Bronchial epithelial cell (primary cell): ENCODE measurements at regions not wholly inside any gene's neighbourhood (a gene's known extent, or its start where the extent isn't known, plus 50 kb on each side); places are given as distances from the start of the nearest gene placed in this dataset.
"Not testable (repeated sequence)": the region's sequence is repeated elsewhere in the genome, so short reads cannot be mapped to it uniquely, and the experiment has no call there.

ENCODE experiments used
- DNase-seq: peaks from one replicate; pipeline ENCODE4 v3.0.0-alpha.2; 2010; ENCODE audit warnings: low read depth
- FAIRE-seq: peaks from 2 replicates; lab custom pipeline; 2011; peaks lifted over from hg19 to GRCh38; lab: Jason Lieb, UNC
- H3K27me3 ChIP-seq: 2 replicates; pipeline ENCODE4 v1.5.1; 2011; ENCODE audit warnings: low read length; ENCODE audit not compliant: control insufficient read depth, insufficient read depth
- H3K36me3 ChIP-seq: 2 replicates; pipeline ENCODE4 v1.5.1; 2011; ENCODE audit warnings: low read length; ENCODE audit not compliant: control insufficient read depth, insufficient read depth
- H3K4me3 ChIP-seq: 2 replicates; pipeline ENCODE4 v1.5.1; 2011; ENCODE audit warnings: mild to moderate bottlenecking, low read depth, low read length, control low read depth
- TF ChIP-seq, protein P1 (sequence below): IDR thresholded peaks from 2 replicates; pipeline ENCODE4 v1.5.1; 2011; ENCODE audit warnings: mild to moderate bottlenecking, moderate library complexity, low read length, control low read depth, inconsistent platforms; ENCODE audit not compliant: insufficient read depth, severe bottlenecking

DNA sequence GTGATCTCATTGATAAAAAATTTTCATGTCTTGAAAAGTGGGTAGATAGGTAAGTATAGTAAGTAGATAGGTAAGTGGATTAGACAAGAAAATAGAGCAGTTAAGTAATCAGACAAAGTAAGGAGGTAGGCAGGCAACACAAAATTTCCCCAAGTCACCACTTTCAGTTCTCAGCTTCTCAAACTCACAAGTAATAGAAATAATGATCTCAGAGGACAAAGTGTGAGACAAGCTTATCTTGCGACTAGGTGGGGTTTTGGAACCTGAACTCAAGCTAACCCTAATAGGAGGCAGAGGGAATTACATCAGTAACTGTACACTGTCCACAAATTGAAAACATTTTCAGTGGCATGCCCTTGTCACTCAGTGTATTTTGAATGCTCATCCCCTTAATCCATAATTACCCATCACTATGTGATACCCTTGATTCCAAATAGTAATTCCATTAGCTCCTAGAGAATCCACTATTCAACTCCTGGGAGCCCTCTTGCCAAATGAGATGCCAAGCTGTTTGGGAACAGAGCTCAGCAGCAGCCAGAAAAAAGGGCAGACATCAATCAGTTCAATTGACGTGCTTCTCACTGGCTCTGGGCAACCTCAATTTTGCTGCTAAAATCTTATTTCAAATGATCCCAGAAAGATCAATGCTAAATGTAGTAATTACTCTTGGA, 703.2 kb downstream of the XPNPEP1 start:
- TF ChIP-seq, protein P1, sequence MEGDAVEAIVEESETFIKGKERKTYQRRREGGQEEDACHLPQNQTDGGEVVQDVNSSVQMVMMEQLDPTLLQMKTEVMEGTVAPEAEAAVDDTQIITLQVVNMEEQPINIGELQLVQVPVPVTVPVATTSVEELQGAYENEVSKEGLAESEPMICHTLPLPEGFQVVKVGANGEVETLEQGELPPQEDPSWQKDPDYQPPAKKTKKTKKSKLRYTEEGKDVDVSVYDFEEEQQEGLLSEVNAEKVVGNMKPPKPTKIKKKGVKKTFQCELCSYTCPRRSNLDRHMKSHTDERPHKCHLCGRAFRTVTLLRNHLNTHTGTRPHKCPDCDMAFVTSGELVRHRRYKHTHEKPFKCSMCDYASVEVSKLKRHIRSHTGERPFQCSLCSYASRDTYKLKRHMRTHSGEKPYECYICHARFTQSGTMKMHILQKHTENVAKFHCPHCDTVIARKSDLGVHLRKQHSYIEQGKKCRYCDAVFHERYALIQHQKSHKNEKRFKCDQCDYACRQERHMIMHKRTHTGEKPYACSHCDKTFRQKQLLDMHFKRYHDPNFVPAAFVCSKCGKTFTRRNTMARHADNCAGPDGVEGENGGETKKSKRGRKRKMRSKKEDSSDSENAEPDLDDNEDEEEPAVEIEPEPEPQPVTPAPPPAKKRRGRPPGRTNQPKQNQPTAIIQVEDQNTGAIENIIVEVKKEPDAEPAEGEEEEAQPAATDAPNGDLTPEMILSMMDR = no peak
- Histone ChIP-seq H3K36me3 (no peaks in the 10 kb centered on the region), H3K27me3 (no peaks in the 10 kb centered on the region), H3K4me3 (no peak overlapping the region)
- no peak for DNase-seq
- FAIRE-seq = no peak

DNA sequence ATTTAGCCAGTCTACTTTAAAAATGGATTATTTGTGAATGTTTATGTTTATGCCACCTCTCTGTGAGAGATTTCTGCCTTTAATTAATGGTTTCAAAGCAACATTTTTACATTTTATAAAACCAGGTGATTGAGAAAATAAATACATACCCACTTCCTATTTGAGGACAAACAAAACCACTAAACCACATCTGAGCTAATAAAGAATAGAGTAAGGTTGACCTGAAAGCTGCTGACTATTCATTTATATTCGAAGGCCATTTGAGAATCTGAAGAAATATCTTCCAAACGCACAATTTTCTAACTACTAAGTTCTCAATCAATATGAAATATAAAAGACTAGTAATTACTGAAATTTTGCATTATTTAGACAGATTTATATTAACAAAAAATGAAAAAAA, 705.1 kb downstream of the XPNPEP1 start:
- DNase-seq (no peak), FAIRE-seq (no peak)
- Histone ChIP-seq H3K27me3 (no peaks in the 10 kb centered on the region), H3K4me3 (no peak overlapping the region), H3K36me3 (no peaks in the 10 kb centered on the region)
- TF ChIP-seq, protein P1 = no peak

DNA sequence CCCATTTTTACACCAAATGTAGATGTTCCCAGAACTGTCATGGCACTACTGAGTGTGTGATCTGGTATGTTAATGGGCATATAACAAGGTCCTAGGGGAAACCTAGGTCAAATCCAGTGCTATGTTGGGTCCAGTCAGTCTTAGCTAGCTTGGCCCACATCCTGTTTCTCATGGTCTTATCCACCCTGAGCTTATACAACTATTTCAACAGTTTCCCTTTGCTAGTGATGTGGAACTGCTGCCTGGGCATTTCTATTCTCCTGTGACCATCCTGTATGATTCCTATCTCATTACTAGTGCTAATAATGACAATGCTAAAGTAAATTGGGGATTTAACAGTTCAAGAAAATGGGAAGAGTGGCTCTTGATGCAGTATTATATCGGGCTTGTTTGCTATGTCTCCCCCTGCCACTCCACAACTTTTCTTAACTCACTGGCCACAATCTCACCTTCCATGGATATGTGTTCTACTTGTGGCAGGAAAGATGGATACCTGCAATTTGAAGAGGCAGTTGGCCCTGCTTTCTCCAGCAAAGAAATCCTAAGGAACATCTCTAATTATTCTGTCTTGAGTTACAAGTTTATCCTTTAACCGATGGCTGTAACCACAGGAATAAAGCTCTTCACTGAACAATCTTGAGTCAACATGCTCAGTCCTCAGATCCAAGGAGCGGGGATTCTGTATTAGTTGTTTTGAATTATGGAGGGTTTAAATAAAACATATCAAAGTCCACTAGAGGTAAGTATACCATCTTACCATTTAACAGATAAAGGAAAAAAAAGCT, 707.8 kb downstream of the XPNPEP1 start:
- no peak overlapping the region for H3K4me3 ChIP-seq
- DNase-seq = no peak
- TF ChIP-seq, protein P1 = no peak
- FAIRE-seq = no peak
- H3K36me3 ChIP-seq = no peaks in the 10 kb centered on the region
- H3K27me3 ChIP-seq = no peaks in the 10 kb centered on the region

DNA sequence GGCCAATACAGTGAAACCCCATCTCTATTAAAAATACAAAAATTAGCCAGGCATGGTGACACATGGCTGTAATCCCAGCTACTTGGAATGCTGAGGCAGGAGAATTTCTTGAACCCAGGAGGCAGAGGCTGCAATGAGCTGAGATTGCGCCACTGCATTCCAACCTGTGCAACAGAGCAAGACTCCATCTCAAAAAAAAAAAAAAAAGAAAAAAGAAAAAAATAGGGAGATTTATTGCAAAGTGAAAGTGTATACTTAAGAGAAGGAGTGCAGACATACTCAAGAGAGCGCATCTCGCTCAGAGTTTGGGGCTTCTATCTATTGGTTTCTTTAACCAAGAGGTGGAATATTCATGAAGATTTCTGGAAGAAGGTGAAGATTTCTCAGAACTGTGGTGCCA, 708.4 kb downstream of the XPNPEP1 start:
- FAIRE-seq, H3K36me3 ChIP-seq, DNase-seq, H3K27me3 ChIP-seq, H3K4me3 ChIP-seq: not testable (repeated sequence)

DNA sequence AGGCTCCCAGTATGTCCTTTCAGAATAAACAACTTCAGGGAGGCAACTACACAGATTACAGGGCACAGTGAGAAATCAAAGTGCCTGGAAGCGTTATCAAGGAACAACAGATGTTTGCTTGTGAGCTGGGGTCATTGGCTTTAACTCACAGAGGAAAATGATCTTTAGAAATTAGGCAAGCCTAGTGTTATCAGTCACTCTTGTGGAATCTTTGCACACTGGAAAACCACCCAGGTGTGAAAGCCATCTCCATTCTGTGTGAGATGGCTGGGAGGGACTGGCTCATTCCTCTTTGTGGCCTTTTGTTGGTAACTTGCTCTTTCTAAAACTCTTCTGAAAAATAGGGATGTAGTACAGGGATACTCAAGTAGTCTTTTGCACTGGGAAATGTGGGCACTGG, 716.0 kb downstream of the XPNPEP1 start:
- no peak overlapping the region for H3K4me3 ChIP-seq
- DNase-seq = no peak
- no peak for FAIRE-seq
- no peaks in the 10 kb centered on the region for H3K27me3 ChIP-seq
- no peaks in the 10 kb centered on the region for H3K36me3 ChIP-seq
- TF ChIP-seq, protein P1 = no peak

DNA sequence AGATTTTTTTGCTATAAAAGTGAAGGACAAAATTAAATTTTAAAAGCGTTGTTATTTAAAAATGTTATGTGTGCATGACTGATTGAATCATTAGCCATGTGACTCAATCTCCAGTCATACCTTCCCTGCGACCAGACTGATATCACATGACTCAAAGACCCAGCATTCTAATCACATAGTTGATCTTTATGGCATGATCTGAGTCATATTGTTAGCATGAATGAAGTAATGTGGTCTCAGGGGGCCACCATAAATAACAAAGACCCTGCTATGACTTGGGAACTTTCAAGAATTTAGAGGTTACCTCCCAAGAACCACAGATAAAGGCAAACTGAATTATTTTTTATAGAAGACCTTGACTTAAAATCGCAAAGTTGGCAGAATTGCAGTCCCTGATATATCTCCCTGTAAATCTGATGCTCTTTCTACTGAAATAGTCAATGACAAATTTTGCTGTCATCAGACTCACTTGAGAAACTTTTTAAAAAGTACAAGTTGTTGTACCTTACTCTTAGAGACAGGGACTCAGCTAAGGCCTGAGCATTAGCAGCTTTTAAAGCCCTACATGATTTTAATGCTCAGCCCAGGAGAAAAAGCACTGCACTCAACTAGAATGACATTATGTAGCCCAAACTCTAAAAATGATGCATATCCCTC, 717.3 kb downstream of the XPNPEP1 start:
- Histone ChIP-seq H3K4me3 (no peak overlapping the region), H3K27me3 (no peaks in the 10 kb centered on the region), H3K36me3 (no peaks in the 10 kb centered on the region)
- TF ChIP-seq, protein P1 = no peak
- FAIRE-seq = no peak
- DNase-seq = peak; percentile 47
